K562 (cell line): ENCODE measurements at regions not wholly inside any gene's neighbourhood (a gene's known extent, or its start where the extent isn't known, plus 50 kb on each side); places are given as distances from the start of the nearest gene placed in this dataset.

ENCODE experiments used
- ARHGAP35 ChIP-seq: fragments of 450-650 bp; IDR thresholded peaks from 2 replicates; pipeline ENCODE4 v1.6.1; 2018; ENCODE audit not compliant: partially characterized antibody
- C11orf30 ChIP-seq: fragments of 450-650 bp; IDR thresholded peaks from 2 replicates; pipeline ENCODE4 v1.6.1; 2016; ENCODE audit warnings: low read depth, mild to moderate bottlenecking
- CBFA2T2 ChIP-seq: fragments of 450-650 bp; conservative IDR thresholded peaks from 2 replicates; pipeline ENCODE4 v1.6.1; 2017; ENCODE audit warnings: mild to moderate bottlenecking
- DACH1 ChIP-seq: fragments of 450-650 bp; IDR thresholded peaks from 2 replicates; pipeline ENCODE4 v1.6.1; 2018; ENCODE audit not compliant: partially characterized antibody
- MAFF ChIP-seq: IDR thresholded peaks from 2 replicates; pipeline ENCODE4 v1.6.1; 2012; ENCODE audit warnings: low read length, improper control_type of control experiment
- MEF2D ChIP-seq: conservative IDR thresholded peaks from 2 replicates; pipeline ENCODE4 v1.6.1; 2016; ENCODE audit warnings: low read depth, missing genetic modification characterization, missing compliant biosample characterization
- MTA2 ChIP-seq: fragments of 450-650 bp; IDR thresholded peaks from 2 replicates; pipeline ENCODE4 v1.6.1; 2016; ENCODE audit warnings: low read depth
- SMARCA4 ChIP-seq: fragments of 450-650 bp; IDR thresholded peaks from 2 replicates; pipeline ENCODE4 v1.6.1; 2016
- TRIM25 ChIP-seq: fragments of 450-650 bp; IDR thresholded peaks from 2 replicates; pipeline ENCODE4 v1.7.0; 2016; ENCODE audit warnings: borderline replicate concordance
- UBTF ChIP-seq, 2 experiments: IDR thresholded peaks; 2 replicates each; pipeline ENCODE4 v1.6.1; 2012; ENCODE audit warnings: improper control_type of control experiment in 2 of 2, low read depth in 2 of 2, low read length in 2 of 2, borderline replicate concordance in 1 of 2
- XRCC5 ChIP-seq: fragments of 200-400 bp; formaldehyde crosslinking; IDR thresholded peaks from 2 replicates; pipeline ENCODE4 v1.6.1; 2017; ENCODE audit warnings: low read depth, mild to moderate bottlenecking, low read length
- ZNF764 ChIP-seq: fragments of 250-450 bp; sonication (Bioruptor Pico); IDR thresholded peaks from 2 replicates; pipeline ENCODE4 v1.4.0; 2020; ENCODE audit warnings: low read depth, mild to moderate bottlenecking, moderate library complexity
- ZNF785 ChIP-seq: fragments of 250-450 bp; sonication (Bioruptor Pico); IDR thresholded peaks from 2 replicates; pipeline ENCODE4 v1.4.0; 2020; ENCODE audit warnings: mild to moderate bottlenecking
- TF ChIP-seq, protein P1 (sequence below): fragments of 450-650 bp; IDR thresholded peaks from 2 replicates; pipeline ENCODE4 v1.6.1; 2016; ENCODE audit warnings: mild to moderate bottlenecking, moderate library complexity

- TF ChIP-seq, protein P1, sequence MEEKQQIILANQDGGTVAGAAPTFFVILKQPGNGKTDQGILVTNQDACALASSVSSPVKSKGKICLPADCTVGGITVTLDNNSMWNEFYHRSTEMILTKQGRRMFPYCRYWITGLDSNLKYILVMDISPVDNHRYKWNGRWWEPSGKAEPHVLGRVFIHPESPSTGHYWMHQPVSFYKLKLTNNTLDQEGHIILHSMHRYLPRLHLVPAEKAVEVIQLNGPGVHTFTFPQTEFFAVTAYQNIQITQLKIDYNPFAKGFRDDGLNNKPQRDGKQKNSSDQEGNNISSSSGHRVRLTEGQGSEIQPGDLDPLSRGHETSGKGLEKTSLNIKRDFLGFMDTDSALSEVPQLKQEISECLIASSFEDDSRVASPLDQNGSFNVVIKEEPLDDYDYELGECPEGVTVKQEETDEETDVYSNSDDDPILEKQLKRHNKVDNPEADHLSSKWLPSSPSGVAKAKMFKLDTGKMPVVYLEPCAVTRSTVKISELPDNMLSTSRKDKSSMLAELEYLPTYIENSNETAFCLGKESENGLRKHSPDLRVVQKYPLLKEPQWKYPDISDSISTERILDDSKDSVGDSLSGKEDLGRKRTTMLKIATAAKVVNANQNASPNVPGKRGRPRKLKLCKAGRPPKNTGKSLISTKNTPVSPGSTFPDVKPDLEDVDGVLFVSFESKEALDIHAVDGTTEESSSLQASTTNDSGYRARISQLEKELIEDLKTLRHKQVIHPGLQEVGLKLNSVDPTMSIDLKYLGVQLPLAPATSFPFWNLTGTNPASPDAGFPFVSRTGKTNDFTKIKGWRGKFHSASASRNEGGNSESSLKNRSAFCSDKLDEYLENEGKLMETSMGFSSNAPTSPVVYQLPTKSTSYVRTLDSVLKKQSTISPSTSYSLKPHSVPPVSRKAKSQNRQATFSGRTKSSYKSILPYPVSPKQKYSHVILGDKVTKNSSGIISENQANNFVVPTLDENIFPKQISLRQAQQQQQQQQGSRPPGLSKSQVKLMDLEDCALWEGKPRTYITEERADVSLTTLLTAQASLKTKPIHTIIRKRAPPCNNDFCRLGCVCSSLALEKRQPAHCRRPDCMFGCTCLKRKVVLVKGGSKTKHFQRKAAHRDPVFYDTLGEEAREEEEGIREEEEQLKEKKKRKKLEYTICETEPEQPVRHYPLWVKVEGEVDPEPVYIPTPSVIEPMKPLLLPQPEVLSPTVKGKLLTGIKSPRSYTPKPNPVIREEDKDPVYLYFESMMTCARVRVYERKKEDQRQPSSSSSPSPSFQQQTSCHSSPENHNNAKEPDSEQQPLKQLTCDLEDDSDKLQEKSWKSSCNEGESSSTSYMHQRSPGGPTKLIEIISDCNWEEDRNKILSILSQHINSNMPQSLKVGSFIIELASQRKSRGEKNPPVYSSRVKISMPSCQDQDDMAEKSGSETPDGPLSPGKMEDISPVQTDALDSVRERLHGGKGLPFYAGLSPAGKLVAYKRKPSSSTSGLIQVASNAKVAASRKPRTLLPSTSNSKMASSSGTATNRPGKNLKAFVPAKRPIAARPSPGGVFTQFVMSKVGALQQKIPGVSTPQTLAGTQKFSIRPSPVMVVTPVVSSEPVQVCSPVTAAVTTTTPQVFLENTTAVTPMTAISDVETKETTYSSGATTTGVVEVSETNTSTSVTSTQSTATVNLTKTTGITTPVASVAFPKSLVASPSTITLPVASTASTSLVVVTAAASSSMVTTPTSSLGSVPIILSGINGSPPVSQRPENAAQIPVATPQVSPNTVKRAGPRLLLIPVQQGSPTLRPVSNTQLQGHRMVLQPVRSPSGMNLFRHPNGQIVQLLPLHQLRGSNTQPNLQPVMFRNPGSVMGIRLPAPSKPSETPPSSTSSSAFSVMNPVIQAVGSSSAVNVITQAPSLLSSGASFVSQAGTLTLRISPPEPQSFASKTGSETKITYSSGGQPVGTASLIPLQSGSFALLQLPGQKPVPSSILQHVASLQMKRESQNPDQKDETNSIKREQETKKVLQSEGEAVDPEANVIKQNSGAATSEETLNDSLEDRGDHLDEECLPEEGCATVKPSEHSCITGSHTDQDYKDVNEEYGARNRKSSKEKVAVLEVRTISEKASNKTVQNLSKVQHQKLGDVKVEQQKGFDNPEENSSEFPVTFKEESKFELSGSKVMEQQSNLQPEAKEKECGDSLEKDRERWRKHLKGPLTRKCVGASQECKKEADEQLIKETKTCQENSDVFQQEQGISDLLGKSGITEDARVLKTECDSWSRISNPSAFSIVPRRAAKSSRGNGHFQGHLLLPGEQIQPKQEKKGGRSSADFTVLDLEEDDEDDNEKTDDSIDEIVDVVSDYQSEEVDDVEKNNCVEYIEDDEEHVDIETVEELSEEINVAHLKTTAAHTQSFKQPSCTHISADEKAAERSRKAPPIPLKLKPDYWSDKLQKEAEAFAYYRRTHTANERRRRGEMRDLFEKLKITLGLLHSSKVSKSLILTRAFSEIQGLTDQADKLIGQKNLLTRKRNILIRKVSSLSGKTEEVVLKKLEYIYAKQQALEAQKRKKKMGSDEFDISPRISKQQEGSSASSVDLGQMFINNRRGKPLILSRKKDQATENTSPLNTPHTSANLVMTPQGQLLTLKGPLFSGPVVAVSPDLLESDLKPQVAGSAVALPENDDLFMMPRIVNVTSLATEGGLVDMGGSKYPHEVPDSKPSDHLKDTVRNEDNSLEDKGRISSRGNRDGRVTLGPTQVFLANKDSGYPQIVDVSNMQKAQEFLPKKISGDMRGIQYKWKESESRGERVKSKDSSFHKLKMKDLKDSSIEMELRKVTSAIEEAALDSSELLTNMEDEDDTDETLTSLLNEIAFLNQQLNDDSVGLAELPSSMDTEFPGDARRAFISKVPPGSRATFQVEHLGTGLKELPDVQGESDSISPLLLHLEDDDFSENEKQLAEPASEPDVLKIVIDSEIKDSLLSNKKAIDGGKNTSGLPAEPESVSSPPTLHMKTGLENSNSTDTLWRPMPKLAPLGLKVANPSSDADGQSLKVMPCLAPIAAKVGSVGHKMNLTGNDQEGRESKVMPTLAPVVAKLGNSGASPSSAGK = no peak
- TF ChIP-seq CBFA2T2 (no peak), SMARCA4 (no peak; the same call in 1 of the 2 replicates), MAFF (peak; percentile 85), XRCC5 (no peak), TRIM25 (no peak), UBTF (IDR thresholded peaks at IDR 0.05; ENCODE audit: borderline replicate concordance in 1 of 2, low read depth in 2 of 2, low read length in 2 of 2) (no peak), DACH1 (peak; percentile 46), ARHGAP35 (no peak), MEF2D (tag) (no peak), MTA2 (no peak), C11orf30 (peak; percentile 88), ZNF785 (CRISPR knock-in tag) (no peak), ZNF764 (CRISPR knock-in tag) (no peak)
These were observed 335.1 kb downstream of the METTL4 start (continued) for GRCh38 chr18:2236232-2236631.
